Activated CD8-positive, alpha-beta T cell treated with anti-CD3 and anti-CD28 coated beads for 36 hours (primary cell): ENCODE measurements at regions not wholly inside any gene's neighbourhood (a gene's known extent, or its start where the extent isn't known, plus 50 kb on each side); places are given as distances from the start of the nearest gene placed in this dataset.

Experiments
- ATAC-seq: fragments of 200-7000 bp; cut with Tn5 transposase; one replicate; pipeline ENCODE4 v1.10.0; 2021; ENCODE audit warnings: mild to moderate bottlenecking, moderate library complexity
- CTCF ChIA-PET: fragments of 350-600 bp; sonication (Branson Sonifier 250); formaldehyde crosslinking; loops from one replicate; lab custom pipeline; 2021; ENCODE audit warnings: antibody characterized with exemption; lab: Charles Lee
- POLR2A ChIA-PET: fragments of 350-600 bp; sonication (Branson Sonifier 250); formaldehyde crosslinking; loops from one replicate; lab custom pipeline; 2021; ENCODE audit warnings: antibody characterized with exemption; lab: Charles Lee
- DNase-seq: peaks from one replicate; pipeline ENCODE4 v3.0.0-alpha.2; 2020
- H3K27ac Mint-ChIP-seq: one replicate; pipeline ENCODE4 v1.8.0; 2021; ENCODE audit warnings: mild to moderate bottlenecking, mixed read lengths
- H3K27me3 Mint-ChIP-seq: one replicate; pipeline ENCODE4 v1.8.0; 2021; ENCODE audit warnings: mixed read lengths
- H3K36me3 Mint-ChIP-seq: one replicate; pipeline ENCODE4 v1.8.0; 2021; ENCODE audit warnings: low read depth, mixed read lengths
- H3K4me1 Mint-ChIP-seq: one replicate; pipeline ENCODE4 v1.8.0; 2021; ENCODE audit warnings: low read depth, mixed read lengths
- H3K4me3 Mint-ChIP-seq: one replicate; pipeline ENCODE4 v1.8.0; 2021; ENCODE audit warnings: mild to moderate bottlenecking, moderate library complexity, mixed read lengths
- H3K9me3 Mint-ChIP-seq: one replicate; pipeline ENCODE4 v1.8.0; 2021; ENCODE audit warnings: mixed read lengths
- intact Hi-C: fragments of 100-400 bp; cut with micrococcal nuclease; formaldehyde crosslinking; loops from one replicate; pipeline ENCODE4 v1.10.0; 2022
- TF ChIP-seq, protein P1 (sequence below): fragments of 200-600 bp; IDR thresholded peaks from one replicate; pipeline ENCODE4 v1.8.0; 2022; ENCODE audit warnings: antibody characterized with exemption, mild to moderate bottlenecking

DNA sequence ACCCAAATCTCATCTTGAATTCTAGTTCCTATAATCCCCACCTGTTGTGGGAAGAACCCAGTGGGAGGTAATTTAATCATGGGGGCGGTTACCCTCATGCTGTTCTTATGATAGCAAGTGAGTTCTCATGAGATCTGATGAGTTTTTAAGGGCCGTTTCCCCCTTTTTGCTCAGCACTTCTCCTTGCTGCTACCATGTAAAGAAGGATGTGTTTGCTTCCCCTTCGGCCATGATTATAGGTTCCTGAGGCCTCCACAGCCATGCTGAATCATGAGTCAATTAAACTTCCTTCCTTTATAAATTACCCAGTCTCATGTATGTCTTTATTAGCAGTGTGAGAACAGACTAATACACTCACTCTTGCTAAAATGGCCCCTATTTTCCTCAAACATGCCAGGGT lies 374.7 kb downstream of the TUSC7 start:
- DNase-seq (no peak), ATAC-seq (no peak)
- TF ChIP-seq, protein P1, sequence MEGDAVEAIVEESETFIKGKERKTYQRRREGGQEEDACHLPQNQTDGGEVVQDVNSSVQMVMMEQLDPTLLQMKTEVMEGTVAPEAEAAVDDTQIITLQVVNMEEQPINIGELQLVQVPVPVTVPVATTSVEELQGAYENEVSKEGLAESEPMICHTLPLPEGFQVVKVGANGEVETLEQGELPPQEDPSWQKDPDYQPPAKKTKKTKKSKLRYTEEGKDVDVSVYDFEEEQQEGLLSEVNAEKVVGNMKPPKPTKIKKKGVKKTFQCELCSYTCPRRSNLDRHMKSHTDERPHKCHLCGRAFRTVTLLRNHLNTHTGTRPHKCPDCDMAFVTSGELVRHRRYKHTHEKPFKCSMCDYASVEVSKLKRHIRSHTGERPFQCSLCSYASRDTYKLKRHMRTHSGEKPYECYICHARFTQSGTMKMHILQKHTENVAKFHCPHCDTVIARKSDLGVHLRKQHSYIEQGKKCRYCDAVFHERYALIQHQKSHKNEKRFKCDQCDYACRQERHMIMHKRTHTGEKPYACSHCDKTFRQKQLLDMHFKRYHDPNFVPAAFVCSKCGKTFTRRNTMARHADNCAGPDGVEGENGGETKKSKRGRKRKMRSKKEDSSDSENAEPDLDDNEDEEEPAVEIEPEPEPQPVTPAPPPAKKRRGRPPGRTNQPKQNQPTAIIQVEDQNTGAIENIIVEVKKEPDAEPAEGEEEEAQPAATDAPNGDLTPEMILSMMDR, result no peak
- H3K9me3 Mint-ChIP-seq, result no peaks in the 10 kb centered on the region
- POLR2A ChIA-PET, result no interaction called here
- CTCF ChIA-PET, result no interaction called here
- H3K36me3 Mint-ChIP-seq, result no peaks in the 10 kb centered on the region
- no peak overlapping the region for H3K27ac Mint-ChIP-seq
- no peaks in the 10 kb centered on the region for H3K4me1 Mint-ChIP-seq
- intact Hi-C loops, result no loop called here
- H3K4me3 Mint-ChIP-seq, result no peak overlapping the region
- no peaks in the 10 kb centered on the region for H3K27me3 Mint-ChIP-seq

DNA sequence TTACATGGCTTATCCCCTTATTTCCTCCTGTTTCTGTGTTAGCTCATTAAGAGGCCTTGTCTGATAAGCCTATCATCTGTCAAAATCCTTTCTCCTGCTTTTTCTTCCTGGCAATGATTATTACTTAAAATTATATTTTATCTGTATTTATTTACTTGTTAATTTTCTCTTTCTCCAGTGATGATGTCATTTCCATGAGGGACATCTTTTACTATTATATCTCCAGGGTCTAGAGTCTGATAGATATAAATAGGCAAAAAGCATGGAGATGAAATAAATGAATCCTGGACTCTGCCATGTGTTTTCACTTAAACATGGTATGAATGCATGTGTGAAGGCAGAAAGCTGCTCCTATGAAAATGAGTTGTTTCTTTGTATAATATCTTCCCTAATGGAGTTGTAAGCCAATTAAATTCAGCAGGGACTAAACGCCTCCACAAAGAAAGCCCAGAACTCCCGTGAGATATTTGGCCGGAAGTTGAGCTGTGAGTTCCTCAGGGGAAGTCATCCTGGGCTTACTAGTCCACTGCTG lies 375.2 kb downstream of the TUSC7 start:
- Mint-ChIP-seq H3K4me3 (no peak overlapping the region), H3K9me3 (no peaks in the 10 kb centered on the region), H3K36me3 (no peaks in the 10 kb centered on the region), H3K27me3 (no peaks in the 10 kb centered on the region), H3K27ac (no peak overlapping the region), H3K4me1 (no peaks in the 10 kb centered on the region)
- intact Hi-C loops, result no loop called here
- CTCF ChIA-PET, result no interaction called here
- DNase-seq (no peak), ATAC-seq (no peak)
- POLR2A ChIA-PET, result no interaction called here
- TF ChIP-seq, protein P1, result no peak

DNA sequence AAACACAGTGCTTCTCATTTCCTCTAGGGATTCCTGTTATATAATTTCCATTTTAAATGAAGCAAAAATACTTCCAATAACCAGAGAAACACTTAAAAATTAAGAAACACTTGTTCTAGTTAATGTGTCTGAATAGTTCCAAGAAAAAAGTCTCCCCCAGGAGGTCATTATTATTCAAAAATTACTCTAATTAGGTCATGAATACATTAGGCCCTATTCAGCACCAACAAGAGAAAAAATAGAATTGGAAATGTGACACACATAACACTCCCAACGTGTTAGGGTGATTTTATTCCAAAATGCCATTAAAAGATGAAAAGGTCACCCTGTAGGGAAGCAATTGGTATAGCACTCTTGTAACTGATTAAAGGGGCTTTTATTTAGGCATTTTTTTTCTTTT lies 382.1 kb downstream of the TUSC7 start:
- ATAC-seq (no peak), DNase-seq (no peak)
- no peak overlapping the region for H3K4me3 Mint-ChIP-seq
- CTCF ChIA-PET, result no interaction called here
- TF ChIP-seq, protein P1, result no peak
- no peak overlapping the region for H3K27ac Mint-ChIP-seq
- H3K36me3 Mint-ChIP-seq, result no peaks in the 10 kb centered on the region
- POLR2A ChIA-PET, result no interaction called here
- no peaks in the 10 kb centered on the region for H3K27me3 Mint-ChIP-seq
- intact Hi-C loops, result no loop called here
- H3K9me3 Mint-ChIP-seq, result no peaks in the 10 kb centered on the region
- no peaks in the 10 kb centered on the region for H3K4me1 Mint-ChIP-seq

DNA sequence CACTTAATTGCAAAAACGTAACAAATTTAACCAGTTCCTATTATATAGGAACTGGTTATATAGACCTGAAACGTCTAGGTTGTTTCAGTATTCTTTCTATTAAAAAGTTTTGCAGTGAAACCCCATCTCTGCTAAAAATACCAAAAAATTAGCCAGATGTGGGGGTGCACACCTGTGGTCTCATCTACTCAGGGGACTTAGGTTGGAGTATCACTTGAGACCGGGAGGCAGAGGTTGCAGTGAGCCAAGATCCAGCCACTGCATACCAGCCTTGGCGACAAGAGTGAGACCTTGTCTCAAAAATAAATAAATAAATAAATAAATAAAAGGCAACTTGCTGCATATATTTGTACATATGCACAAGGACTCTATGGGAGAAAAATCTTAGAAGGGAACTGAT lies 387.0 kb downstream of the TUSC7 start:
- Mint-ChIP-seq H3K27me3 (no peaks in the 10 kb centered on the region), H3K4me1 (no peaks in the 10 kb centered on the region), H3K27ac (no peak overlapping the region), H3K4me3 (no peak overlapping the region), H3K9me3 (no peaks in the 10 kb centered on the region), H3K36me3 (no peaks in the 10 kb centered on the region)
- TF ChIP-seq, protein P1, result no peak
- DNase-seq (no peak), ATAC-seq (no peak)
- intact Hi-C loops, result no loop called here
- POLR2A ChIA-PET, result no interaction called here
- CTCF ChIA-PET, result no interaction called here

DNA sequence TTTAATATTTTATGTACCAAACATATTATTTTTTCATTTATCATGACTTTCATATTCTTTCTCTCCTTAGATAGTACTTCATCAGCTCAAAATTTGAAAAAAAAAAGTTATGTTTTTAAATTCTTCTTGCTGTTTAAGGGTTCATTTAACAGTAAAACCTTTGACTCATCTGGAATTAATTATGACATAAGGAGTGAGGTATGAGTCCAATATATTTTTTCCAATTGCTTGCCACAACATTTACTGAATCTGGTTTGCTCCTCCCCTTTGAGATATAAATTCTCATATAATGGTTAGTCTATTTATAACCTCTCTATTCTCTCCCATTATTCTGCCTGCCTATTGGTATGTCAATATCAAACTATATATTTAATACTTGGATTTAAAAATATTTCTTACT lies 387.8 kb downstream of the TUSC7 start:
- intact Hi-C loops, result no loop called here
- no peak for DNase-seq
- ATAC-seq, result no peak
- CTCF ChIA-PET, result no interaction called here
- POLR2A ChIA-PET, result no interaction called here
- TF ChIP-seq, protein P1, result no peak
- no peaks in the 10 kb centered on the region for H3K36me3 Mint-ChIP-seq
- no peaks in the 10 kb centered on the region for H3K27me3 Mint-ChIP-seq
- H3K27ac Mint-ChIP-seq, result no peak overlapping the region
- H3K4me3 Mint-ChIP-seq, result no peak overlapping the region
- no peaks in the 10 kb centered on the region for H3K9me3 Mint-ChIP-seq
- H3K4me1 Mint-ChIP-seq, result no peaks in the 10 kb centered on the region
